Suprapubic skin (tissue), 4 donors: ENCODE measurements at regions not wholly inside any gene's neighbourhood (a gene's known extent, or its start where the extent isn't known, plus 50 kb on each side); places are given as distances from the start of the nearest gene placed in this dataset.

Source experiments
- DNase-seq, 2 donors: peaks; one replicate each; pipeline ENCODE4 v3.0.0-alpha.2; 2019; ENCODE audit warnings: low spot score in 2 of 2
- H3K27ac ChIP-seq: fragments of 200-600 bp; sonication (generic); one replicate; pipeline ENCODE4 v1.5.1; 2019
- H3K27me3 ChIP-seq: fragments of 200-600 bp; sonication (generic); one replicate; pipeline ENCODE4 v1.5.1; 2019
- H3K36me3 ChIP-seq: fragments of 200-600 bp; sonication (generic); one replicate; pipeline ENCODE4 v1.5.1; 2019
- H3K4me1 ChIP-seq: fragments of 200-600 bp; sonication (generic); one replicate; pipeline ENCODE4 v1.5.1; 2019
- H3K4me3 ChIP-seq: fragments of 200-600 bp; sonication (generic); one replicate; pipeline ENCODE4 v1.5.1; 2019; ENCODE audit warnings: mild to moderate bottlenecking
- H3K9me3 ChIP-seq: fragments of 200-600 bp; sonication (generic); one replicate; pipeline ENCODE4 v1.5.1; 2019
- EP300 ChIP-seq: sonication (generic); formaldehyde crosslinking; IDR thresholded peaks from one replicate; pipeline ENCODE4 v1.6.1; 2017; ENCODE audit warnings: antibody characterized with exemption
- POLR2A ChIP-seq, 2 donors: fragments of 450-650 bp; IDR thresholded peaks; one replicate each; pipeline ENCODE4 v1.6.1; 2017; ENCODE audit warnings: antibody characterized with exemption in 2 of 2, mild to moderate bottlenecking in 2 of 2, moderate library complexity in 2 of 2
- POLR2AphosphoS5 ChIP-seq, 3 donors: sonication (generic); formaldehyde crosslinking; IDR thresholded peaks; one replicate each; pipeline ENCODE4 v1.6.1; 2017; ENCODE audit warnings: antibody characterized with exemption in 3 of 3
- WGBS: methylation state at CpG from one replicate; pipeline ENCODE4 v1.1.5; 2018; 5-methylcytosine and 5-hydroxymethylcytosine counted together
- TF ChIP-seq, protein P1 (sequence below), 2 donors: fragments of 200-600 bp in 1 of 2; fragments of 450-650 bp in 1 of 2; sonication (generic) in 1 of 2; IDR thresholded peaks; one replicate each; pipeline ENCODE4 v1.5.1; 2016 to 2019; ENCODE audit warnings: antibody characterized with exemption in 2 of 2, mild to moderate bottlenecking in 1 of 2, moderate library complexity in 1 of 2

DNA sequence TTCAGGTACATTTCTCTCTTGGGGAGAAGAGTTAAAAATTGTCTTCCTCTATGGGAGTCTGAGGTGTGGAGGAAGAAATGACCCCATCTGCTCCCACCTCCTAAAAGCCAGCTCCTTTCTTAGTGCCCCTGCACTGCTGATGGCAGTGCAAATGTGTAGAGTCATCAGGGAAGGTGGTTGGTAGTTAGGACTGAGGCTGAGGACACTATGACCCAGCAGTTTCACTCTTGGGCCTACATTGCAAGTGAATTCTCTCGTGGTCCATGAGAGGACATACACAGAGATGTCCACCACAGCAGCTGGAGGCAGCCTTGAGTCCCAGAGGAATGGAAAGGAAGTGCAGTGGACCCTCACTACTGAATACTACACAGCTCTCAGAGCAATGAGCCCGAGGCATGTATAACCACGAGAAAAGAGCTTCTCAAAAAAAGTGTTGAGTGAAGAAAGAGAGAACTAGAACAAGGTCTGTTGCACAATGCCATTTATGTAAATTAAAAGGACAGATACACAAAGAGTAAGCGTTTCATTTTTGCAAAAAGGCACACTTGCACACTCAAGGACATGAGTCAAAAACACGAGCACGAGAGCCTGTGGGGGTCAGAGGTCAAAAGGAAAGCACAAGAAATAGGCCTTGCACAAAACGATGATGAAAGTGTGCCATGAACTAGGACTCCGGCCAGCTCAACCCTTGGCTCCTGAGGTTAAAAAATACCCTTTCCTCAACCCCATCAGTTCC lies 164.4 kb upstream of the ADRA1D start:
- TF ChIP-seq POLR2A (IDR thresholded peaks at IDR 0.05) (no peak), POLR2AphosphoS5 (IDR thresholded peaks at IDR 0.05) (no peak), EP300 (no peak)
- TF ChIP-seq, protein P1, sequence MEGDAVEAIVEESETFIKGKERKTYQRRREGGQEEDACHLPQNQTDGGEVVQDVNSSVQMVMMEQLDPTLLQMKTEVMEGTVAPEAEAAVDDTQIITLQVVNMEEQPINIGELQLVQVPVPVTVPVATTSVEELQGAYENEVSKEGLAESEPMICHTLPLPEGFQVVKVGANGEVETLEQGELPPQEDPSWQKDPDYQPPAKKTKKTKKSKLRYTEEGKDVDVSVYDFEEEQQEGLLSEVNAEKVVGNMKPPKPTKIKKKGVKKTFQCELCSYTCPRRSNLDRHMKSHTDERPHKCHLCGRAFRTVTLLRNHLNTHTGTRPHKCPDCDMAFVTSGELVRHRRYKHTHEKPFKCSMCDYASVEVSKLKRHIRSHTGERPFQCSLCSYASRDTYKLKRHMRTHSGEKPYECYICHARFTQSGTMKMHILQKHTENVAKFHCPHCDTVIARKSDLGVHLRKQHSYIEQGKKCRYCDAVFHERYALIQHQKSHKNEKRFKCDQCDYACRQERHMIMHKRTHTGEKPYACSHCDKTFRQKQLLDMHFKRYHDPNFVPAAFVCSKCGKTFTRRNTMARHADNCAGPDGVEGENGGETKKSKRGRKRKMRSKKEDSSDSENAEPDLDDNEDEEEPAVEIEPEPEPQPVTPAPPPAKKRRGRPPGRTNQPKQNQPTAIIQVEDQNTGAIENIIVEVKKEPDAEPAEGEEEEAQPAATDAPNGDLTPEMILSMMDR (IDR thresholded peaks at IDR 0.05): no peak
- Histone ChIP-seq H3K27ac (no peak overlapping the region), H3K4me1 (no peaks in the 10 kb centered on the region), H3K36me3 (no peaks in the 10 kb centered on the region), H3K27me3 (peaks cover 2% of the 10 kb centered on the region), H3K9me3 (no peaks in the 10 kb centered on the region), H3K4me3 (no peak overlapping the region)
- 68% methylated on average over 8 of the region's 8 CpGs for WGBS
- no peak for DNase-seq

DNA sequence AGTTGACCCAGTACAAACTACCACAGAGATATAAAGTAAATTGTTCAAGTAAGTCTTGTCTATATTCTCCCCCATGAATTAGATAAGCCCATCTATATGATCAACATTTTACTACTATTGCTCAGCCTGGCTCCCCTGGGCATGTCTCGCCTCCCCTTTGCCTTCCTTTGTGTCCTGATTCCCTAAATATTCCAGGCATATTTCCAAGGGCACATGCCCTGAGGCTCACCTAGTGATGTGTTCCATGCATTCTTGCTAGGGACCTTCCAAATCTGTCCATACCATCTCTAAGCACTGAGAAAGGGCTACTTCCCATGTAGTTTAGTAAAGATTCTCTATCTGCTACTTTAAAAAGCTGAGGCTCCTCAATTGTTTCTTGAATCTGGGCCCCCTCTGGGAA lies 163.1 kb upstream of the ADRA1D start:
- no peak for DNase-seq
- H3K36me3 ChIP-seq: no peaks in the 10 kb centered on the region
- no peaks in the 10 kb centered on the region for H3K9me3 ChIP-seq
- no peak overlapping the region for H3K27ac ChIP-seq
- no peaks in the 10 kb centered on the region for H3K4me1 ChIP-seq
- 86% methylated on average over 1 of the region's 1 CpG for WGBS
- no peak for TF ChIP-seq EP300
- TF ChIP-seq, protein P1 (IDR thresholded peaks at IDR 0.05): no peak
- no peak for TF ChIP-seq POLR2AphosphoS5 (IDR thresholded peaks at IDR 0.05)
- no peak for TF ChIP-seq POLR2A (IDR thresholded peaks at IDR 0.05)
- H3K27me3 ChIP-seq: peaks cover 2% of the 10 kb centered on the region
- no peak overlapping the region for H3K4me3 ChIP-seq

DNA sequence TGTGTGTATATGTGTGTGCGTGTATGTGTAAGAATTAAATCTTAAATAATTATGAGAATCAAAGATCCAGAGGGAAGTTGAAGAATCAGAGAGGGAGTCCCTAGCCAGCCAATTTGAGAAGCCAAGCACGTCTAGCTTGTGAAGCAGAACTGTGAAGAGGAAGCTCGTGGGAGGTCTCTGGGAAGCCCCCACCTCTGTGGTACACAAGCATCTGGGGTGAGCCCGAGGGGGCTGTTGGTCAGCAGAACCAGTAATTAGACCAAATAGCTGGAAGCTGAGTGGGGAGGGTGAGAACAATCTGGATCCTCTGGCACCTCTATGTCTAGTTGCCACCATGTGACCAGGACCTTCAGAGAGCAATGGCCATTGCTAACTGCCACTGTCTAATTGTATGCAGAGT lies 162.7 kb upstream of the ADRA1D start:
- Histone ChIP-seq H3K27ac (no peak overlapping the region), H3K9me3 (no peaks in the 10 kb centered on the region), H3K27me3 (peaks cover 2% of the 10 kb centered on the region), H3K4me1 (no peaks in the 10 kb centered on the region), H3K4me3 (no peak overlapping the region), H3K36me3 (no peaks in the 10 kb centered on the region)
- 71% methylated on average over 4 of the region's 4 CpGs for WGBS
- no peak for TF ChIP-seq POLR2A (IDR thresholded peaks at IDR 0.05)
- no peak for TF ChIP-seq EP300
- TF ChIP-seq, protein P1 (IDR thresholded peaks at IDR 0.05): no peak
- no peak for TF ChIP-seq POLR2AphosphoS5 (IDR thresholded peaks at IDR 0.05)
- no peak for DNase-seq

DNA sequence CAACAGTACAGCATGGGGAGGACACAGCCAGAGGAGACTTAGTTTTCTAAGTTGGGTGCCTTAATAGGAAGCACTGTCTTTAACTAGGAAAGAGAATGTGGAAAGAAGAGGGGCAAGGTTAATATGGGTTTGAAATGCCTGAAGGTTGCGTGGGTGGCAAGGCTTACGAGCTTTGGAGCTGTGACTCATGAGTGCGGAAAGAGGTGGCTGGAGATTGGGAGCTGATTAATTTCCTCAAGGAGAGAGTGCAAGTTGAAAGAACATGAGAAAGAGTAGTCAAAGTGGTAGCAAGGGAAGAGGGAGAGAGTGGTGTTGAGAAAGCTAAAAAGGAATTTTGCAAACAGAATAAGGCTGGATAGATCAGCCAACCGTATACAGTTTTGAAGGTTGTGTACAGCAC lies 157.5 kb upstream of the ADRA1D start:
- DNase-seq: no peak
- H3K27ac ChIP-seq: no peak overlapping the region
- no peak overlapping the region for H3K4me3 ChIP-seq
- TF ChIP-seq, protein P1 (IDR thresholded peaks at IDR 0.05): no peak
- no peak for TF ChIP-seq POLR2AphosphoS5 (IDR thresholded peaks at IDR 0.05)
- no peak for TF ChIP-seq POLR2A (IDR thresholded peaks at IDR 0.05)
- TF ChIP-seq EP300: no peak
- H3K4me1 ChIP-seq: no peaks in the 10 kb centered on the region
- 76% methylated on average over 3 of the region's 4 CpGs for WGBS
- H3K9me3 ChIP-seq: no peaks in the 10 kb centered on the region
- peaks cover 2% of the 10 kb centered on the region for H3K27me3 ChIP-seq
- no peaks in the 10 kb centered on the region for H3K36me3 ChIP-seq

DNA sequence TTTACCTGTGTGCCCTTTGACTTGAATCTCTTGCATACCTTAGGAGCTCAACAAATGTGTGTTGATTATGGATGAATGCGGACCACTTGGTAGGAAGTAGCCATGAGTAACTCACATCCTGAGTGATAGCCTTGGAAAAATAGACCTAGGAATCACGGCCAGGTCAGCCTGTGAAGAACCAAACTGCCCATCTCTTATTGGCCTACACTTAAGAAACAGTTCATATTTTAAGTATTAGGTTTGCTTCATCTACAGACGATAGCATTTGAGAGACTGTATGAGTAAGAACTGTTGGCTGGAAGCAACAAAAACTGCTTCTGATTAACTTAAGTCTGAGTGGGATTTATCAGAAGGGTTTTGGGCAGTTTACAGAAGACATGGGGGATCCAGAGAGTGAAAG lies 152.5 kb upstream of the ADRA1D start:
- WGBS: 70% methylated on average over 3 of the region's 3 CpGs
- H3K9me3 ChIP-seq: peaks cover 2% of the 10 kb centered on the region
- H3K4me1 ChIP-seq: no peaks in the 10 kb centered on the region
- no peaks in the 10 kb centered on the region for H3K36me3 ChIP-seq
- TF ChIP-seq EP300: no peak
- no peak for TF ChIP-seq POLR2AphosphoS5 (IDR thresholded peaks at IDR 0.05)
- TF ChIP-seq, protein P1 (IDR thresholded peaks at IDR 0.05): no peak
- no peak for TF ChIP-seq POLR2A (IDR thresholded peaks at IDR 0.05)
- no peak overlapping the region for H3K27ac ChIP-seq
- DNase-seq: no peak
- no peak overlapping the region for H3K4me3 ChIP-seq
- H3K27me3 ChIP-seq: no peaks in the 10 kb centered on the region
